ENCODE measurements at regions not wholly inside any gene's neighbourhood (a gene's known extent, or its start where the extent isn't known, plus 50 kb on each side); places are given as distances from the start of the nearest gene placed in this dataset.

- no peak overlapping the region for H3K4me3 ChIP-seq (ENCODE audit: low read depth, low read length)
- no peak for TF ChIP-seq CTCF (IDR thresholded peaks at IDR 0.05; ENCODE audit: low read depth, low read length)
Measured at GRCh38 chr7:46810986-46811385, 770.9 kb downstream of the TNS3 start.

- no peak for TF ChIP-seq CTCF (IDR thresholded peaks at IDR 0.05; ENCODE audit: low read depth, low read length)
- H3K4me3 ChIP-seq (ENCODE audit: low read depth, low read length), result no peak overlapping the region
Measured at GRCh38 chr7:46809886-46810285, 772.0 kb downstream of the TNS3 start.

GRCh38 chr7:46806856-46807255 is 775.1 kb downstream of the TNS3 start:
- no peak for TF ChIP-seq CTCF (IDR thresholded peaks at IDR 0.05; ENCODE audit: low read depth, low read length)

GRCh38 chr7:46802479-46802878 is 779.4 kb downstream of the TNS3 start:
- no peak for TF ChIP-seq CTCF (IDR thresholded peaks at IDR 0.05; ENCODE audit: low read depth, low read length)
- no peak overlapping the region for H3K4me3 ChIP-seq (ENCODE audit: low read depth, low read length)

More at GRCh38 chr7:46806856-46807255, 775.1 kb downstream of the TNS3 start:
- H3K4me3 ChIP-seq (ENCODE audit: low read depth, low read length), result no peak overlapping the region

- no peak for TF ChIP-seq CTCF (IDR thresholded peaks at IDR 0.05; ENCODE audit: low read depth, low read length)
- no peak overlapping the region for H3K4me3 ChIP-seq (ENCODE audit: low read depth, low read length)
Measured at GRCh38 chr7:46791188-46791587, 790.7 kb downstream of the TNS3 start.

- TF ChIP-seq CTCF (IDR thresholded peaks at IDR 0.05; ENCODE audit: low read depth, low read length), result no peak
Measured at GRCh38 chr7:46786995-46787394, 794.9 kb downstream of the TNS3 start.

GRCh38 chr7:46786221-46786954 is 795.5 kb downstream of the TNS3 start:
- H3K4me3 ChIP-seq (ENCODE audit: low read depth, low read length), result no peak overlapping the region
- TF ChIP-seq CTCF (IDR thresholded peaks at IDR 0.05; ENCODE audit: low read depth, low read length), result no peak

More at GRCh38 chr7:46786995-46787394, 794.9 kb downstream of the TNS3 start:
- H3K4me3 ChIP-seq (ENCODE audit: low read depth, low read length), result no peak overlapping the region

Measured in WI38 (cell line).